Fibroblast of the aortic adventitia (primary cell): ENCODE measurements at regions not wholly inside any gene's neighbourhood (a gene's known extent, or its start where the extent isn't known, plus 50 kb on each side); places are given as distances from the start of the nearest gene placed in this dataset.

Experiments
- DNase-seq: peaks from one replicate; pipeline ENCODE4 v3.0.0-alpha.2; 2010; ENCODE audit warnings: low read depth
- H3K4me3 ChIP-seq: 2 replicates; pipeline ENCODE4 v1.5.1; 2011; ENCODE audit warnings: low read depth, mild to moderate bottlenecking, control low read depth, low read length, moderate library complexity
- TF ChIP-seq, protein P1 (sequence below): IDR thresholded peaks from 2 replicates; pipeline ENCODE4 v1.5.1; 2011; ENCODE audit warnings: mild to moderate bottlenecking, low read length, control low read depth, inconsistent platforms; ENCODE audit not compliant: insufficient read depth

DNA sequence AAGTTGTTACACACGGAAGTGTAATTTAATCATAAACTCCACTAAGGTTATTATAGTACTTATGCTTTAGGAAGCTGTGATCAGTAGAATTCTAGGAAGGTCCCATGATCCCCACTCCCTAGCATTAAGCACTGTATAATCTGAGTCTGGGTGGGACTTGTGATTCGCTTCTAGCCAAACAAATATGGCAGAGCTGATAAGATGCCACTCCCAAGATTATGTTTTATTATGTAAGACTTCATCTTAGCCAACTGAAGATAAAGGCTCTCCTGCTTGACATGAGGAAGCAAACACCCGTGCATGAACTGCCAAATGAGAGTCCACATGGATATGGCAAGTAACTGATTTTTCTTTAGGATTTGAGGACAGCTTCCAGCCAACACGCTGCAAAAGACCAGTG lies 186.4 kb upstream of the NDST3 start:
- TF ChIP-seq, protein P1, sequence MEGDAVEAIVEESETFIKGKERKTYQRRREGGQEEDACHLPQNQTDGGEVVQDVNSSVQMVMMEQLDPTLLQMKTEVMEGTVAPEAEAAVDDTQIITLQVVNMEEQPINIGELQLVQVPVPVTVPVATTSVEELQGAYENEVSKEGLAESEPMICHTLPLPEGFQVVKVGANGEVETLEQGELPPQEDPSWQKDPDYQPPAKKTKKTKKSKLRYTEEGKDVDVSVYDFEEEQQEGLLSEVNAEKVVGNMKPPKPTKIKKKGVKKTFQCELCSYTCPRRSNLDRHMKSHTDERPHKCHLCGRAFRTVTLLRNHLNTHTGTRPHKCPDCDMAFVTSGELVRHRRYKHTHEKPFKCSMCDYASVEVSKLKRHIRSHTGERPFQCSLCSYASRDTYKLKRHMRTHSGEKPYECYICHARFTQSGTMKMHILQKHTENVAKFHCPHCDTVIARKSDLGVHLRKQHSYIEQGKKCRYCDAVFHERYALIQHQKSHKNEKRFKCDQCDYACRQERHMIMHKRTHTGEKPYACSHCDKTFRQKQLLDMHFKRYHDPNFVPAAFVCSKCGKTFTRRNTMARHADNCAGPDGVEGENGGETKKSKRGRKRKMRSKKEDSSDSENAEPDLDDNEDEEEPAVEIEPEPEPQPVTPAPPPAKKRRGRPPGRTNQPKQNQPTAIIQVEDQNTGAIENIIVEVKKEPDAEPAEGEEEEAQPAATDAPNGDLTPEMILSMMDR = no peak
- no peak for DNase-seq
- H3K4me3 ChIP-seq = no peak overlapping the region

DNA sequence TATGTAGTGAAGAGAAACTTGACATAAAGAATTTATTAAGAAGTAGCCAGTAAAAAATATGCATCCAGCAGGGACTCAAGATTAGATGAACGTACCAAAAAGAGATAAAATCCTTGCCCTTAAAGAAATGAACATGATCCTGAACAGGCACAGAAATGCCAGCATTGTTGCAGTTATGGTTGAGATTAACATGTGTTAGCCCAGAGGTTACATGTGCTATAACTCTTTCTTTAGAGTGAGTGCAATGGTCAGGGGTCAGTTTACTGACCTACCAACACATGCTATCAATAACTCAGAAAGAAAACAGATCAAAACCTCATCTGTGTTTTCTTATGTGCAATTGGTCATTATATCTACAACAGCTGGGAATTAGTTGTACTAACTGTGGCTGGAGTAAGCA lies 166.1 kb upstream of the NDST3 start:
- DNase-seq = no peak
- H3K4me3 ChIP-seq = no peak overlapping the region
- TF ChIP-seq, protein P1 = no peak

DNA sequence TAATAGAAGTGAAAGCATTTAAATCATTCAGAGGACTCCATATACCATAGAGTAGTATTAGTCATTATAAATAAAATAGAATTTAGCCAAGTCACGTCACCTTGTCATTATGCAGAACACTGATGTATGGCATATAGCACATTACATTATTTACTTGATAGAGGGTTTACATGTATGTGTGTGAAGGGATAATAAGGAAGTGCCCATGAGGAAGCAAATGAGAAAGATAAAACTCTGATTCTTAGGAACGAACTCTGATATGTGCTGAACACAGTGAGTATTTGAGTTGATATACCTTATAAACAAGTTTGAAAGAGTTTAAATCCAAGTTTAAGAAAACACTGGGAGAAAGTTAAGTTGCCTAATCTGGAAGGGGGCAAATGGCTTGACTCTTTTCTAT lies 160.5 kb upstream of the NDST3 start:
- TF ChIP-seq, protein P1 = no peak
- H3K4me3 ChIP-seq = no peak overlapping the region
- DNase-seq = no peak

DNA sequence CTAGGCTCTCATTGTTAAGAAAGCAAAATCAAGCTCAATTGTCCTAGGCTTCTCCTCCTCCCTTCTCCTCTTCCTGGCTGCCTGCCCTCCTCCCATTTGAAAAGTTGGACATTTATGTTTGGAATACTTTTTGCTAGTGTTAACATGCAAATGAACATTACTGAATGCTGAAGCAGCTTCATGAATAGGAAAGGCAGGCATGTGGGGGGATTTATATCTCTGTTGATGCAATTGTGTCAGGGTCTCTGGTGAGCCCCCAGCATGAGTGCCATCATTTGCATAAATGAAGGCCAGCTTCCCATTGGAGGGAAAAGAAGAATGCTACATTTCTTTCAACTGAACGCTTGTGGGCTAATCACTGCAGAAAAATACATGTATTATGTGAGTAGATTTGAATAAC lies 160.1 kb upstream of the NDST3 start:
- TF ChIP-seq, protein P1 = no peak
- no peak for DNase-seq
- H3K4me3 ChIP-seq = no peak overlapping the region

DNA sequence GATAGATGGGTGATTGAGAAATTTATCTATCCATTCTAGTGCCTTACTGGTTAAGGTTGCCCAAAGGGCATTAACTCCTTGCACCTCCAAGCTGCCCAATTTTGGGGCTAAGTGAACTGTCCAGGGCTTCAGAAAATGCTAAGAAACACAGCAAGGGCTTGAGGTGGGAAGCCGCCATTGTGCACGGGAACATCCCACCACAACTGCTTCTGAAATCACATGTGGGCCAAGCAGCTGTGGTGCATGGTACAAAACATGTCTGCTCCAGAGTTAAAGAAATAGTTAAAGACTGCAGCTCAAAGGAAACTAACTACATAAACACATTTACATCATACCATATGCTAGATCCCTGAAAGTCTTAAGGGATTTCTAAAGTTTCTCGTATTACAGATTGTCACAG lies 144.3 kb upstream of the NDST3 start:
- TF ChIP-seq, protein P1 = no peak
- H3K4me3 ChIP-seq = no peak overlapping the region
- DNase-seq = no peak

DNA sequence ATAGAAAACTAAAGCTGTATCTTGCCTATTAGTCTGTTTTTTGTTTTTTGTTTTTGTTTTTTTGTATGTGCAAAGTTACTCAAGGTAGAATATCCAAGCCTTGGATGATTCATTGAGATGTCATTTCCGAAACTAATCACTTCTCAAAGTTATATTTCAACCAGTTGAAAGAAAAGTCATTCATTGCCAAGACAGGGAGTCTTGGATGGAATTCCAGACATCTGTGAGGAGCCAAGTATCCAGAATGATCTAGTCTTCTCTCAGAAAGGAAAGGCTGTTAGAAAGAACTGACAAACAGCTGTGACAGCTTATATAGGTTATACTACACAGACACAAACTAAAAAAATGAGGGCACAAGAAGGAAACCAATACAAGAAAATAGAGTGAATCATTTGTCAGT lies 141.1 kb upstream of the NDST3 start:
- DNase-seq = no peak
- H3K4me3 ChIP-seq = no peak overlapping the region
- TF ChIP-seq, protein P1 = no peak

DNA sequence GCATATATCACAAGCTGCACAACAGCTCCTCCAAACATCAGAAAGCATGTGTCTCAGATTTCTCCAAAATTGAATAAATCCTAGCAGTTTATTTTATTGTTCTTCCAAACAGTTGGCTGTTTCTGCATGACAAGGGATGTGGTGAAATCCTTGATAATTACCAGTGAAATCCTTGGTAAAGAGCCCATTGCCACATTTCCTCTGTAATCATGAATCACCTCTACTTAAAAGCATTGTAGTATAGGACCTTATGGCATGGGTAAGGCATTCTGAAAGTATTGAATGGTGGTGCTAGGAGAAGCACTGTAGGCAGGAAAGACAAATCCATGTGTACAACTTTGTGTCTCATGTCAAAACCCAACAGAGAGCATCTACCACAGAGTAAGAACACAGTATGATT lies 135.8 kb upstream of the NDST3 start:
- DNase-seq = no peak
- no peak overlapping the region for H3K4me3 ChIP-seq
- TF ChIP-seq, protein P1 = no peak
